IPS DF 4.7 (cell line): ENCODE measurements at regions not wholly inside any gene's neighbourhood (a gene's known extent, or its start where the extent isn't known, plus 50 kb on each side); places are given as distances from the start of the nearest gene placed in this dataset.
"Not testable (repeated sequence)": the region's sequence is repeated elsewhere in the genome, so short reads cannot be mapped to it uniquely, and the experiment has no call there.

Experiments used
- DNase-seq: peaks from one replicate; pipeline ENCODE4 v3.0.0-alpha.2; 2013; ENCODE audit warnings: low spot score; ENCODE audit errors: extremely low read depth

- no peak for DNase-seq
Measured at GRCh38 chr11:109933126-109933525, 160.1 kb upstream of the ZC3H12C start.

GRCh38 chr11:109934151-109934550, 159.0 kb upstream of the ZC3H12C start:
- DNase-seq = no peak

- DNase-seq = no peak
Measured at GRCh38 chr11:109936661-109937180, 156.5 kb upstream of the ZC3H12C start.

GRCh38 chr11:109937968-109938367, 155.2 kb upstream of the ZC3H12C start:
- no peak for DNase-seq

- peak; percentile 14 for DNase-seq
Measured at GRCh38 chr11:109939166-109939810, 153.9 kb upstream of the ZC3H12C start.

- no peak for DNase-seq
Measured at GRCh38 chr11:109940816-109941215, 152.4 kb upstream of the ZC3H12C start.

- no peak for DNase-seq
Measured at GRCh38 chr11:109945626-109946321, 147.4 kb upstream of the ZC3H12C start.

- DNase-seq = peak; percentile 78
Measured at GRCh38 chr11:109946322-109946846, 146.8 kb upstream of the ZC3H12C start.

GRCh38 chr11:109954534-109954933, 138.7 kb upstream of the ZC3H12C start:
- no peak for DNase-seq

GRCh38 chr11:109956124-109956793, 136.9 kb upstream of the ZC3H12C start:
- DNase-seq = no peak

GRCh38 chr11:109957000-109957399, 136.2 kb upstream of the ZC3H12C start:
- DNase-seq = no peak

GRCh38 chr11:109957601-109958000, 135.6 kb upstream of the ZC3H12C start:
- DNase-seq = no peak

- DNase-seq = no peak
Measured at GRCh38 chr11:109958131-109958820, 134.9 kb upstream of the ZC3H12C start.

GRCh38 chr11:109958821-109959166, 134.4 kb upstream of the ZC3H12C start:
- no peak for DNase-seq

GRCh38 chr11:109960831-109961230, 132.4 kb upstream of the ZC3H12C start:
- DNase-seq = no peak

GRCh38 chr11:109961261-109961660, 131.9 kb upstream of the ZC3H12C start:
- no peak for DNase-seq

- DNase-seq = no peak
Measured at GRCh38 chr11:109963101-109963500, 130.1 kb upstream of the ZC3H12C start.

- no peak for DNase-seq
Measured at GRCh38 chr11:109964487-109964886, 128.7 kb upstream of the ZC3H12C start.

GRCh38 chr11:109965445-109965844, 127.7 kb upstream of the ZC3H12C start:
- not testable (repeated sequence) for DNase-seq

- not testable (repeated sequence) for DNase-seq
Measured at GRCh38 chr11:109965926-109966325, 127.3 kb upstream of the ZC3H12C start.

GRCh38 chr11:109967136-109967535, 126.1 kb upstream of the ZC3H12C start:
- DNase-seq = not testable (repeated sequence)
